ENCODE measurements at regions not wholly inside any gene's neighbourhood (a gene's known extent, or its start where the extent isn't known, plus 50 kb on each side); places are given as distances from the start of the nearest gene placed in this dataset.

GRCh38 chr19:29085630-29086029, 127.3 kb downstream of the UQCRFS1 start:
- no peak overlapping the region for H3K4me3 ChIP-seq
- no peak overlapping the region for H3K27ac ChIP-seq
- no peak for TF ChIP-seq CTCF (IDR thresholded peaks at IDR 0.05)
- no peaks in the 10 kb centered on the region for H3K27me3 ChIP-seq (replicated peaks; ENCODE audit: insufficient read depth)
- ATAC-seq (ENCODE audit: insufficient number of reproducible peaks, low FRiP score, low read depth) (no peak), DNase-seq (ENCODE audit: low spot score) (no peak)
- H3K4me1 ChIP-seq (ENCODE audit: control insufficient read depth in 1 of 2, low read depth in 2 of 2): no peaks in the 10 kb centered on the region
- H3K36me3 ChIP-seq: no peaks in the 10 kb centered on the region
- no peaks in the 10 kb centered on the region for H3K9me3 ChIP-seq

GRCh38 chr19:29085206-29085605, 127.7 kb downstream of the UQCRFS1 start:
- Histone ChIP-seq H3K27me3 (replicated peaks; ENCODE audit: insufficient read depth) (no peaks in the 10 kb centered on the region), H3K4me3 (no peak overlapping the region), H3K9me3 (no peaks in the 10 kb centered on the region), H3K4me1 (ENCODE audit: control insufficient read depth in 1 of 2, low read depth in 2 of 2) (no peaks in the 10 kb centered on the region), H3K36me3 (no peaks in the 10 kb centered on the region), H3K27ac (no peak overlapping the region)
- DNase-seq (ENCODE audit: low spot score): no peak
- TF ChIP-seq CTCF (IDR thresholded peaks at IDR 0.05): no peak
- no peak for ATAC-seq (ENCODE audit: insufficient number of reproducible peaks, low FRiP score, low read depth)

GRCh38 chr19:29084266-29084665, 128.7 kb downstream of the UQCRFS1 start:
- no peak overlapping the region for H3K4me3 ChIP-seq
- TF ChIP-seq CTCF (IDR thresholded peaks at IDR 0.05): no peak
- no peaks in the 10 kb centered on the region for H3K9me3 ChIP-seq
- no peaks in the 10 kb centered on the region for H3K27me3 ChIP-seq (replicated peaks; ENCODE audit: insufficient read depth)
- DNase-seq (ENCODE audit: low spot score) (no peak), ATAC-seq (ENCODE audit: insufficient number of reproducible peaks, low FRiP score, low read depth) (no peak)
- H3K36me3 ChIP-seq: no peaks in the 10 kb centered on the region
- H3K4me1 ChIP-seq (ENCODE audit: control insufficient read depth in 1 of 2, low read depth in 2 of 2): no peaks in the 10 kb centered on the region
- no peak overlapping the region for H3K27ac ChIP-seq

- Histone ChIP-seq H3K27ac (no peak overlapping the region), H3K9me3 (no peaks in the 10 kb centered on the region), H3K36me3 (no peaks in the 10 kb centered on the region), H3K4me3 (no peak overlapping the region), H3K27me3 (replicated peaks; ENCODE audit: insufficient read depth) (no peaks in the 10 kb centered on the region), H3K4me1 (ENCODE audit: control insufficient read depth in 1 of 2, low read depth in 2 of 2) (no peaks in the 10 kb centered on the region)
- DNase-seq (ENCODE audit: low spot score): no peak
- no peak for TF ChIP-seq CTCF (IDR thresholded peaks at IDR 0.05)
- no peak for ATAC-seq (ENCODE audit: insufficient number of reproducible peaks, low FRiP score, low read depth)
Measured at GRCh38 chr19:29083863-29084262, 129.1 kb downstream of the UQCRFS1 start.

- ATAC-seq (ENCODE audit: insufficient number of reproducible peaks, low FRiP score, low read depth) (no peak), DNase-seq (ENCODE audit: low spot score) (no peak)
- TF ChIP-seq CTCF (IDR thresholded peaks at IDR 0.05): no peak
- Histone ChIP-seq H3K9me3 (no peaks in the 10 kb centered on the region), H3K27me3 (replicated peaks; ENCODE audit: insufficient read depth) (no peaks in the 10 kb centered on the region), H3K4me3 (no peak overlapping the region), H3K27ac (no peak overlapping the region), H3K4me1 (ENCODE audit: control insufficient read depth in 1 of 2, low read depth in 2 of 2) (no peaks in the 10 kb centered on the region), H3K36me3 (no peaks in the 10 kb centered on the region)
Measured at GRCh38 chr19:29079356-29080032, 133.5 kb downstream of the UQCRFS1 start.
